HEK293T (cell line): ENCODE measurements at regions not wholly inside any gene's neighbourhood (a gene's known extent, or its start where the extent isn't known, plus 50 kb on each side); places are given as distances from the start of the nearest gene placed in this dataset.

Experiments used
- BHLHE40 ChIP-seq: fragments of 450-650 bp; IDR thresholded peaks from 2 replicates; pipeline ENCODE4 v1.6.1; 2016; ENCODE audit warnings: mild to moderate bottlenecking, moderate library complexity, borderline replicate concordance
- ELF4 ChIP-seq: fragments of 450-650 bp; IDR thresholded peaks from 2 replicates; pipeline ENCODE4 v1.6.1; 2017; ENCODE audit warnings: antibody characterized with exemption
- FOXA1 ChIP-seq: fragments of 450-650 bp; IDR thresholded peaks from 2 replicates; pipeline ENCODE4 v1.6.1; 2016; ENCODE audit warnings: mild to moderate bottlenecking
- FOXK2 ChIP-seq: fragments of 450-650 bp; IDR thresholded peaks from 2 replicates; pipeline ENCODE4 v1.6.1; 2016; ENCODE audit warnings: mild to moderate bottlenecking
- FOXM1 ChIP-seq: fragments of 450-650 bp; IDR thresholded peaks from 2 replicates; pipeline ENCODE4 v1.6.1; 2017; ENCODE audit warnings: mild to moderate bottlenecking, borderline replicate concordance
- HDGF ChIP-seq: fragments of 450-650 bp; IDR thresholded peaks from 2 replicates; pipeline ENCODE4 v1.6.1; 2017; ENCODE audit warnings: antibody characterized with exemption, borderline replicate concordance
- L3MBTL2 ChIP-seq: fragments of 450-650 bp; conservative IDR thresholded peaks from 2 replicates; pipeline ENCODE4 v1.6.1; 2016; ENCODE audit warnings: mild to moderate bottlenecking
- LEF1 ChIP-seq: fragments of 450-650 bp; IDR thresholded peaks from 2 replicates; pipeline ENCODE4 v1.6.1; 2017; ENCODE audit warnings: mild to moderate bottlenecking, borderline replicate concordance
- NFRKB ChIP-seq: fragments of 450-650 bp; IDR thresholded peaks from 2 replicates; pipeline ENCODE4 v1.6.1; 2016; ENCODE audit warnings: mild to moderate bottlenecking, moderate library complexity
- SP1 ChIP-seq: fragments of 450-650 bp; IDR thresholded peaks from 2 replicates; pipeline ENCODE4 v1.6.1; 2017
- SUZ12 ChIP-seq: fragments of 450-650 bp; IDR thresholded peaks from 2 replicates; pipeline ENCODE4 v1.6.1; 2016; ENCODE audit warnings: mild to moderate bottlenecking
- TARDBP ChIP-seq: fragments of 450-650 bp; IDR thresholded peaks from 2 replicates; pipeline ENCODE4 v1.6.1; 2016
- ZNF384 ChIP-seq: fragments of 450-650 bp; IDR thresholded peaks from 2 replicates; pipeline ENCODE4 v1.6.1; 2016
- TF ChIP-seq, protein P1 (sequence below): fragments of 450-650 bp; IDR thresholded peaks from 2 replicates; pipeline ENCODE4 v1.6.1; 2016

DNA sequence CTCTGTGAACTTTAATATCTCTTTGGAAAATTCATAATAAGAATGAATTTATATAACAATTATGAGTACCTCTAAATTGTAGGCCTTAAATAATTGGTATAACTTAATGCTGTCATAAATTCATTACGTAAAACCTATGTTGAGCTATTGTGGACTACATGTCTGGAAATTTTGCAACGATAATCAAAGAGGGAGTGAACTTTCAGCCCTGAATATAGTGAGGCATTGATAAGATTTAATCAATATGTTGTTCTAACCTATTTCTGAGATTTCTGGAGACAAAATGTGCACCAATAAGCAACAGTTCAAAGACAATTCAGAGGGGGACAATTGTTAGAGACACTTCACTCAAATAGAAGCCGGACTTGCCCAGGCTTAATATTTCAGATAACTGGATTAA lies 499.4 kb downstream of the ELAVL2 start:
- no peak for TF ChIP-seq BHLHE40
- no peak for TF ChIP-seq LEF1
- no peak for TF ChIP-seq FOXA1
- TF ChIP-seq ZNF384 = no peak
- TF ChIP-seq SP1 = no peak
- TF ChIP-seq L3MBTL2 = no peak
- TF ChIP-seq TARDBP = no peak
- no peak for TF ChIP-seq SUZ12
- TF ChIP-seq NFRKB = no peak
- TF ChIP-seq FOXM1 = no peak
- no peak for TF ChIP-seq HDGF
- TF ChIP-seq, protein P1, sequence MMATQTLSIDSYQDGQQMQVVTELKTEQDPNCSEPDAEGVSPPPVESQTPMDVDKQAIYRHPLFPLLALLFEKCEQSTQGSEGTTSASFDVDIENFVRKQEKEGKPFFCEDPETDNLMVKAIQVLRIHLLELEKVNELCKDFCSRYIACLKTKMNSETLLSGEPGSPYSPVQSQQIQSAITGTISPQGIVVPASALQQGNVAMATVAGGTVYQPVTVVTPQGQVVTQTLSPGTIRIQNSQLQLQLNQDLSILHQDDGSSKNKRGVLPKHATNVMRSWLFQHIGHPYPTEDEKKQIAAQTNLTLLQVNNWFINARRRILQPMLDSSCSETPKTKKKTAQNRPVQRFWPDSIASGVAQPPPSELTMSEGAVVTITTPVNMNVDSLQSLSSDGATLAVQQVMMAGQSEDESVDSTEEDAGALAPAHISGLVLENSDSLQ = no peak
- TF ChIP-seq ELF4 = no peak
- no peak for TF ChIP-seq FOXK2
